IPS DF 6.9 (cell line): ENCODE measurements at regions not wholly inside any gene's neighbourhood (a gene's known extent, or its start where the extent isn't known, plus 50 kb on each side); places are given as distances from the start of the nearest gene placed in this dataset.
"Not testable (repeated sequence)": the region's sequence is repeated elsewhere in the genome, so short reads cannot be mapped to it uniquely, and the experiment has no call there.

Source experiments
- DNase-seq: peaks from one replicate; pipeline ENCODE4 v3.0.0-alpha.2; 2013; ENCODE audit warnings: low read depth, low spot score
- H3K27ac ChIP-seq: one replicate; pipeline ENCODE4 v1.5.1; 2013; ENCODE audit warnings: low read length, control low read depth
- H3K27me3 ChIP-seq: 2 replicates; pipeline ENCODE4 v1.6.1; 2013; ENCODE audit warnings: mild to moderate bottlenecking, low read length; ENCODE audit not compliant: control insufficient read depth, insufficient read depth
- H3K36me3 ChIP-seq: 2 replicates; pipeline ENCODE4 v1.6.1; 2013; ENCODE audit warnings: low read length; ENCODE audit not compliant: control insufficient read depth, insufficient read depth
- H3K4me1 ChIP-seq: 2 replicates; pipeline ENCODE4 v1.6.1; 2013; ENCODE audit warnings: low read length; ENCODE audit not compliant: control insufficient read depth, insufficient read depth
- H3K4me3 ChIP-seq: 2 replicates; pipeline ENCODE4 v1.5.1; 2013; ENCODE audit warnings: mild to moderate bottlenecking, low read length
- H3K9me3 ChIP-seq: 2 replicates; pipeline ENCODE4 v1.6.1; 2013; ENCODE audit warnings: low read length, inconsistent platforms; ENCODE audit not compliant: control insufficient read depth, insufficient read depth
- WGBS: extraction: QIAGEN DNeasy Blood & Tissue Kit; methylation state at CpG from one replicate; pipeline ENCODE4 v1.1.7; 2013; ENCODE audit warnings: mixed read lengths, missing lambda C conversion rate; ENCODE audit not compliant: insufficient read length, insufficient coverage; 5-methylcytosine and 5-hydroxymethylcytosine counted together

DNA sequence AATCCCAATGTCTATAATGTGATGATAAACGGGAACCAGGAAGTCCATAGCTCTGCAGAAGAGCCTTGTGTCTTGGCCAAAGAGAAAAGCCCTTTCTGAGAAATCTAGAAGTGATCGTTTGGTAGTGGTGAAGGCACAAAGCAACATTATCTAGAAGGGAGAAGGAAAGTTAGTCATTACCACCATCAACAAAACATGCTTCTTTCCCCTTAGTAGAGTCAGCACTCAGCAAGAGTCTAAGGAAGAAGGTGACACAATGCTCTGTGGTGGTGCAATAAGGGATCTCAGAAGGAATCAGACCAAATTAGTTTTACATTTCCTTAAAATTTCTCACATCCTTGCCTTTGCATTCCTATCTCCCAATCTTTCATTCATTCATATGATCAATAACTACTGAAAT is 134.4 kb upstream of the PRDX6 start:
- H3K4me3 ChIP-seq = no peak overlapping the region
- H3K27me3 ChIP-seq = no peaks in the 10 kb centered on the region
- H3K36me3 ChIP-seq = no peaks in the 10 kb centered on the region
- no peaks in the 10 kb centered on the region for H3K4me1 ChIP-seq
- no CpG with 5 or more reads among the region's 2 CpGs for WGBS
- H3K9me3 ChIP-seq = no peaks in the 10 kb centered on the region
- H3K27ac ChIP-seq = no peak overlapping the region
- DNase-seq = no peak

DNA sequence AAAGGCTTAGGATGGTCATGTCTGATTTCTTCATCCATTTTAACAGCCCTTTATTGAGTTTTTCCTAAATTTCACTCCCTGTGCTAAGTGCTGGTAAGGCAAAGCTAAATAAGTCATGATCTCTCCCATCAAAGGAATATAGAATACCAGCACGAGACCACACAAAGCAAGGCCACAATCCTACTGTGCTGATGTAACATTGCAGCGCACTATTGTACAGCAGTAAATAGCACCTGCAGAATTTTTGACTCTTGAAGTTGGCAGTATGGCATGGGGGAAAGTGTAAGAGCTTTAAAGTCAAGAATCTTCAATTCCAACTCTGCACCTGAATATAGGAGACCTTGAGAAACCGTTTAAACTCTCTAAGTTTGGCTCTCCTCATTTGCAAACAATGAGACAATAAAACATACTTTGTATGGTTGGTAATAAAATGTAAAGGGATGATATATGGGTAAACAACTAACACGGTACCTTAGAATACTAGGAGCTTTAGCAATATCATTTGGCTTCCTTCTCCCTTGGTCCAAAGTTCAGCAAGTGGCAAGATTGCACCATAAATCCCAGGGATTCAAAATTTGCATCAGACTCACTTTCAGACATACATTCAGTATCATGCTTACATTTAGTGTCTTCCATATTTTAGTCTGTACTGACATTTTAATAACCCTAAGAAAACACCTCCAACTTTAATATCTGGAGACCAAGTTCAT is 132.9 kb upstream of the PRDX6 start:
- no peak for DNase-seq
- Histone ChIP-seq H3K4me3 (no peak overlapping the region), H3K36me3 (no peaks in the 10 kb centered on the region), H3K27ac (no peak overlapping the region), H3K27me3 (no peaks in the 10 kb centered on the region), H3K4me1 (no peaks in the 10 kb centered on the region), H3K9me3 (no peaks in the 10 kb centered on the region)
- WGBS = no CpG with 5 or more reads among the region's 4 CpGs

DNA sequence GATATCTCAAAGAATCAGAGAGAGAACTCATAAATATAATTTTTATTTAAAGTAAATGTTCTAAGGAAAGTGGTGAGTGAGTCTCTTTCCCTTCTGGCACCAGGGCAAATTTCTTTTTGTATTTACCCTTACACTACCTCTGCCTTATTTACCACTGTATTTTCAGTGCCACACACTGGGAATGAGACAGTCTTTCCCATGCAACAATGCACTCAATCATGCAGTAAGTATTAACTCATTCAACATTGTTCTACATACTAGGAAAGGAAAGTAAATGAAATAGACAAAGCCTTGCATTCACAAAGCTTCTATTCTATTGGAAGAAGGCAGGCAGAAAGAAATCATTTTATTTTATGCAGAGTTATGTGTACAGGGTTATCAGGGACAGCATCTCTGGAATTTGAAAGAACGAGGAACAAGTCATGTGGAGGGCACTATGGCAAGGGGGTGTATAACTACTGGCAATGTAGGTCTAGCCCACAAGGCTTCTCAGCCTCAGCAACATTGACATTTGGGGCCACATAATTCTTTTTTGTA is 129.8 kb upstream of the PRDX6 start:
- Histone ChIP-seq H3K9me3 (no peaks in the 10 kb centered on the region; the same call in 1 of the 2 replicates), H3K4me3 (no peak overlapping the region), H3K4me1 (no peaks in the 10 kb centered on the region), H3K27ac (no peak overlapping the region), H3K27me3 (no peaks in the 10 kb centered on the region; the same call in 1 of the 2 replicates), H3K36me3 (no peaks in the 10 kb centered on the region)
- WGBS = no CpG with 5 or more reads among the region's 1 CpG
- no peak for DNase-seq

DNA sequence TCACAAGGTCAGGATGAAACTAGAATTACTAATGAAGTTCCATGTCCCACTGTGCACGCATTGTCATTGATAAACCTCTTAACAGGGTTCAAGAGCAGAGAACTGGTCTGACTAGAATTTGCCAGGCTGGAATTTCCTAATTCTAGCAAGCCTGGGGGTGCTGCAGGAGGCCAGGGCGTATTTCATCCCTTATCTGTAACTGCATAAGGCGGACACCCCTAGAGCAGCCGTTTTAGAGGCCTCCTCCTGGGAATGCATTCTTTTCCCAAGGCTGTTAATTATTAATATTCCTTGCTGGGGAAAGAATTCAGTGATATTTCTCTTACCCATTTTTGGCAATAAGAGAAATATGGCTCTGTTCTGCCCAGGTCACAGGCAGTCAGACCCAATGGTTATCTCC is 124.5 kb upstream of the PRDX6 start:
- H3K4me3 ChIP-seq, H3K4me1 ChIP-seq, H3K36me3 ChIP-seq, DNase-seq, H3K27me3 ChIP-seq, H3K9me3 ChIP-seq, H3K27ac ChIP-seq: not testable (repeated sequence)
- no CpG with 5 or more reads among the region's 4 CpGs for WGBS

DNA sequence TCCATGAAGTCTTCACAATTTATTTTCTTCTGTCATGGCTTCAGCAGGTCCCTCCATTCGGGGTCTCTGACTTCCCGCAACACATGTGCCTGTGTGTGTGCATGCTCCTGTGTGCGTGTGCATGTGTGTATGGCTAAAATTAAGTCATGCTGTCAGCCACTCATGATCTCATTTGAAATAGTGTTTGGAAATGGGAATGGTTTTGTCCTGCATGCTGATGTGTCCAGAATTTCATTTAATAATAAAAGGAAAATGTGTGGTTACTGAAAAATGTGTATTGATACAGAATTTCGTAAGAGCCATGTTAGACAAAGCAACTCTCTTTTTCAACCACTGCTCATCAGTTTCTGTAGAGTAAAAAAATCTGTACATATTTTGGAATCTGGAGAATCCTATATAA is 123.8 kb upstream of the PRDX6 start:
- no CpG with 5 or more reads among the region's 4 CpGs for WGBS
- H3K36me3 ChIP-seq = no peaks in the 10 kb centered on the region
- H3K27me3 ChIP-seq = no peaks in the 10 kb centered on the region; the same call in 1 of the 2 replicates
- no peak for DNase-seq
- H3K4me1 ChIP-seq = no peaks in the 10 kb centered on the region
- H3K9me3 ChIP-seq = peaks cover 2% of the 10 kb centered on the region
- no peak overlapping the region for H3K4me3 ChIP-seq
- H3K27ac ChIP-seq = no peak overlapping the region

DNA sequence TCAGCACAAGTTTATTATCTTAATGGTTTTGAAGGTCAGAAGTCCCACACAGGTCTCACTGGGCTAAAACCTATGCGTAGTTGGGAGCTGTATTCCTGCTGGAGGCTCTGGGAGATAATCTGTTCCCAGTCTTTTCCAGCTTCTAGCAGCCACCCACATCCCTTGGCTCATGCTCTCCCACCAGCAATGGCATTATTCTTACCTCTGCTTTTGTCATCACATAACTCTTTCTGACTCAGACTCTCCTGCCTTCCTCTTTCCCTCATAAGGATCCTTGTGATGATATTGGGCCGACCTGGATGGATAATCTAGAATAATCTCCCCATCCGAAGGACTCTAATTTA is 122.2 kb upstream of the PRDX6 start:
- no peak overlapping the region for H3K4me3 ChIP-seq
- no peak overlapping the region for H3K27ac ChIP-seq
- no CpG with 5 or more reads among the region's 3 CpGs for WGBS
- no peaks in the 10 kb centered on the region; the same call in 1 of the 2 replicates for H3K27me3 ChIP-seq
- DNase-seq = no peak
- H3K36me3 ChIP-seq = no peaks in the 10 kb centered on the region
- no peaks in the 10 kb centered on the region for H3K4me1 ChIP-seq
- peaks cover 2% of the 10 kb centered on the region for H3K9me3 ChIP-seq

DNA sequence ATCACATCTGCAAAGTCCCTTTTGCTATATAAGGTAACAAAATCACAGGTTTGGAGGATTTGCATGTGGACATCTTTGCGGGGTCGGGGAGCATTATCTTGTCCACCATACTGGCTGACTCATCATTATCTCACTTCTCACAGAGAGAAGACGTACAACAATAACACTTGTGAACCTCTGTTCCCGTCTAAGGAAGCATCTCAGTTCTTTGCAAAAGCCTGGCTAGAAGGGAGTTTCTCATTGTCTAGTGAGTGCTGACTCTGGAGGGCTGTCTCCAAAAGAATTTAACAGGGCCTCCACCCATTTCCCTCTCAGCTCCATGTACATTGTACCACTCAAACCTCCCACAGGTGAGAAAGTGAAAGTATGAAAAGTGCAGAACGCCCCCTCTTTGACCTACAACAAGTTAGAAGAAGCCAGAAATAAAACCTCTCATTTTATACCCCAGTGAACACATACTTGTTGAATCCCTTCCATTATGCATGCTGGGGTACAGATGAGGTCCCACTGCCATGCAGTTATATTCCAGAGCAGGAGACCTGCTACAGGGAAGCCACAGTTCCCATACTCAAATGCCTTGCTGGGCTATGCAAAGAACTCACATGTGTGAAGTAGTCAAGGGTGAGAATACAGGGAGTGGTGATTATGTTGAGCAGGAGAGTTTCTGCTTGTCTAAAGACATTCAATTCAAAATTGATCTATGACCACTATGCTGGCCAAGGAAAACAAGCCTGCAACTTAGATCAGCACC is 121.7 kb upstream of the PRDX6 start:
- Histone ChIP-seq H3K27ac (no peak overlapping the region), H3K4me3 (no peak overlapping the region), H3K4me1 (no peaks in the 10 kb centered on the region), H3K27me3 (no peaks in the 10 kb centered on the region; the same call in 1 of the 2 replicates), H3K36me3 (no peaks in the 10 kb centered on the region), H3K9me3 (peaks cover 2% of the 10 kb centered on the region)
- no CpG with 5 or more reads among the region's 5 CpGs for WGBS
- no peak for DNase-seq

DNA sequence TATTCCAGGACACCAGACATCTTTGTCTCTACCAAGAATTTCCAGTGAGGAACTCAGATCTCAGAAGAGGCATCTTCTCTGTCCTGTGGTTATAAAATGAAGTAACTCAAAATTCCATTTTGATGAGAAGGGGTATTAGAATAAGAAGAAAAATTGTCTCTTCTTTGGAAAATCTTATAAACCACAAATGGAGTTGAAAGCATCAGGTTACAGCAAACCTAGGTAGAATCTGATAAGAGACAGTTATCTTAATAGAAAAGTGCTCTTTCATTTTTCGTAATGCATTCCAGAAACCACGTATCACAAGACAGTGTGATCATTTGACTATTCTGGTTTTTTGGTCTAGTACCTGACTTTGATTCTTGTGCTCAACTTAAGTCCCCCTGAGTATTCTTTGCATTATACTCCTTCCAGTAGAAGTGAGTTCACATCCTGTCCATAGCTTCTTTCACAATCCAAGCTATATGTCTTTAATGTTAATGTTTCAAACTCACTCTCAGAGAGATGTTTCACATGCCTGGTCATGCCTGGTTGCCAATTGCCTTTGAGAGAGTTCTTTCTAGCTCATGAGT is 120.9 kb upstream of the PRDX6 start:
- H3K27me3 ChIP-seq = no peaks in the 10 kb centered on the region
- no CpG with 5 or more reads among the region's 2 CpGs for WGBS
- H3K27ac ChIP-seq = no peak overlapping the region
- no peak overlapping the region for H3K4me3 ChIP-seq
- no peaks in the 10 kb centered on the region for H3K4me1 ChIP-seq
- DNase-seq = no peak
- H3K9me3 ChIP-seq = peaks cover 2% of the 10 kb centered on the region
- H3K36me3 ChIP-seq = no peaks in the 10 kb centered on the region

DNA sequence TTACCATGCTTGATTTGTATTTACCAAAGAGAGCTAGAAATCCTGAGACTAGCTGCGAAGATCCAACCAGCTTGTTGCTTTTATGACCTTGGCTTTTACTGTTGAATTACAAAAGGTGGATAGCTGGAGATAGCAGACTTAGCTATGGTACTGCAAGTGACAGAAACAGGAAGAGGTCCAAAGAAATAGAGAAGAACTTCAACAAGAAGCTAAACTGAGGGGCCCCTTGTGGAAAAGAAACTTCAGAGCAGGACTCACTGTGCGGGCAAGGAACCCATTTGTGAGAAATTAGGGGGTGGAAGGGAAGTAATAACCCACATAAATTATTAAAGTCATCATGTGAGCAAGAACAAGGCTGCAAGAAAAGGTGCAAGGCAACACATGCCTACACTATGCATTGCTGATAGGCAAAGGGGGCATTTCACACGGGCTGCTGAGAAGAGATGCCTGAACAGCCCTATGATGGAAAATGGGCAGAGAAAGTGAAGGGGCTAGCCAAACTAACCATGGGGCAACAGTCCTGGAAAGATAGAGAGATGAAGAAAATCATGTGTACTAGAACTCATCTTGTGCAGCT is 116.6 kb upstream of the PRDX6 start:
- no peaks in the 10 kb centered on the region for H3K27me3 ChIP-seq
- no peak for DNase-seq
- H3K4me3 ChIP-seq = no peak overlapping the region
- no peaks in the 10 kb centered on the region for H3K4me1 ChIP-seq
- no peak overlapping the region for H3K27ac ChIP-seq
- H3K9me3 ChIP-seq = no peaks in the 10 kb centered on the region
- no peaks in the 10 kb centered on the region for H3K36me3 ChIP-seq
- no CpG with 5 or more reads among the region's 3 CpGs for WGBS

DNA sequence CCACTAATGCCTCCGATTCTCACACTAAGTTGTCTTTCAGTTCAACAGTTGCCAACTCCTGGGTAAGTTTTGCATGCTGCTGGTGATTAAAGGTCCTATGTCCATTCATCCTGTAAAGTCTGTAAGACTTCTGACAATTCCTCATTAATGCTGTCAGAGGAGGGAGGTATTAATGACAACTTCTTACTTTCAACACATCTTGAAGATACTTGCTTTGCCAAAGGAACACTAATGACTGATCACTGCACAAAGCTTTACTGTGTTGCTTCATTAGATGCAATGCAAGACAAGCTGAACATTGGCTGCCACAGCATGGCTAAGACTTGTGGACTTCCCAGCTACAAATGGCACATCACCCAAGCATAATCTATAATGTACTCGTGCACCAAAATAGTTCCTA is 114.6 kb upstream of the PRDX6 start:
- no peaks in the 10 kb centered on the region for H3K36me3 ChIP-seq
- H3K4me1 ChIP-seq = no peaks in the 10 kb centered on the region
- DNase-seq = no peak
- H3K27ac ChIP-seq = no peak overlapping the region
- H3K9me3 ChIP-seq = no peaks in the 10 kb centered on the region
- no peak overlapping the region for H3K4me3 ChIP-seq
- H3K27me3 ChIP-seq = no peaks in the 10 kb centered on the region
- WGBS = no CpG with 5 or more reads among the region's 2 CpGs
